ENCODE measurements at regions not wholly inside any gene's neighbourhood (a gene's known extent, or its start where the extent isn't known, plus 50 kb on each side); places are given as distances from the start of the nearest gene placed in this dataset.

GRCh38 chr12:31877884-31878283 lies 81.3 kb upstream of the RESF1 start (continued):
- TF ChIP-seq NR2F6 (CRISPR knock-in tag; IDR thresholded peaks at IDR 0.05) (no peak), ZNF174 (CRISPR knock-in tag; IDR thresholded peaks at IDR 0.05) (no peak), SOX6 (IDR thresholded peaks at IDR 0.05) (no peak), MBD1 (CRISPR knock-in tag; IDR thresholded peaks at IDR 0.05) (no peak), EP400 (IDR thresholded peaks at IDR 0.05) (no peak), ZBTB5 (IDR thresholded peaks at IDR 0.05) (no peak)
- TF ChIP-seq, protein P1, sequence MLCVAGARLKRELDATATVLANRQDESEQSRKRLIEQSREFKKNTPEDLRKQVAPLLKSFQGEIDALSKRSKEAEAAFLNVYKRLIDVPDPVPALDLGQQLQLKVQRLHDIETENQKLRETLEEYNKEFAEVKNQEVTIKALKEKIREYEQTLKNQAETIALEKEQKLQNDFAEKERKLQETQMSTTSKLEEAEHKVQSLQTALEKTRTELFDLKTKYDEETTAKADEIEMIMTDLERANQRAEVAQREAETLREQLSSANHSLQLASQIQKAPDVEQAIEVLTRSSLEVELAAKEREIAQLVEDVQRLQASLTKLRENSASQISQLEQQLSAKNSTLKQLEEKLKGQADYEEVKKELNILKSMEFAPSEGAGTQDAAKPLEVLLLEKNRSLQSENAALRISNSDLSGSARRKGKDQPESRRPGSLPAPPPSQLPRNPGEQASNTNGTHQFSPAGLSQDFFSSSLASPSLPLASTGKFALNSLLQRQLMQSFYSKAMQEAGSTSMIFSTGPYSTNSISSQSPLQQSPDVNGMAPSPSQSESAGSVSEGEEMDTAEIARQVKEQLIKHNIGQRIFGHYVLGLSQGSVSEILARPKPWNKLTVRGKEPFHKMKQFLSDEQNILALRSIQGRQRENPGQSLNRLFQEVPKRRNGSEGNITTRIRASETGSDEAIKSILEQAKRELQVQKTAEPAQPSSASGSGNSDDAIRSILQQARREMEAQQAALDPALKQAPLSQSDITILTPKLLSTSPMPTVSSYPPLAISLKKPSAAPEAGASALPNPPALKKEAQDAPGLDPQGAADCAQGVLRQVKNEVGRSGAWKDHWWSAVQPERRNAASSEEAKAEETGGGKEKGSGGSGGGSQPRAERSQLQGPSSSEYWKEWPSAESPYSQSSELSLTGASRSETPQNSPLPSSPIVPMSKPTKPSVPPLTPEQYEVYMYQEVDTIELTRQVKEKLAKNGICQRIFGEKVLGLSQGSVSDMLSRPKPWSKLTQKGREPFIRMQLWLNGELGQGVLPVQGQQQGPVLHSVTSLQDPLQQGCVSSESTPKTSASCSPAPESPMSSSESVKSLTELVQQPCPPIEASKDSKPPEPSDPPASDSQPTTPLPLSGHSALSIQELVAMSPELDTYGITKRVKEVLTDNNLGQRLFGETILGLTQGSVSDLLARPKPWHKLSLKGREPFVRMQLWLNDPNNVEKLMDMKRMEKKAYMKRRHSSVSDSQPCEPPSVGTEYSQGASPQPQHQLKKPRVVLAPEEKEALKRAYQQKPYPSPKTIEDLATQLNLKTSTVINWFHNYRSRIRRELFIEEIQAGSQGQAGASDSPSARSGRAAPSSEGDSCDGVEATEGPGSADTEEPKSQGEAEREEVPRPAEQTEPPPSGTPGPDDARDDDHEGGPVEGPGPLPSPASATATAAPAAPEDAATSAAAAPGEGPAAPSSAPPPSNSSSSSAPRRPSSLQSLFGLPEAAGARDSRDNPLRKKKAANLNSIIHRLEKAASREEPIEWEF (CRISPR knock-in tag; IDR thresholded peaks at IDR 0.05) = no peak

Measured in K562 (cell line).